ENCODE measurements at regions not wholly inside any gene's neighbourhood (a gene's known extent, or its start where the extent isn't known, plus 50 kb on each side); places are given as distances from the start of the nearest gene placed in this dataset.

- TF ChIP-seq TAF1 (IDR thresholded peaks at IDR 0.05; ENCODE audit: borderline replicate concordance, low read depth, low read length) (no peak), POLR2AphosphoS5 (IDR thresholded peaks at IDR 0.05; ENCODE audit: low read depth, low read length) (no peak)
Observed at GRCh38 chr1:187985897-187986654, 1157.3 kb downstream of the PLA2G4A start.

Measured in GM12892 (cell line).